Activated gamma-delta T cell (primary cell): ENCODE measurements at regions not wholly inside any gene's neighbourhood (a gene's known extent, or its start where the extent isn't known, plus 50 kb on each side); places are given as distances from the start of the nearest gene placed in this dataset.
"Not testable (repeated sequence)": the region's sequence is repeated elsewhere in the genome, so short reads cannot be mapped to it uniquely, and the experiment has no call there.

Experiments used
- DNase-seq: peaks from one replicate; lab custom pipeline; 2025; lab: John Stamatoyannopoulos, UW

- no peak for DNase-seq
Measured at GRCh38 chr5:166282939-166283338, 2008.5 kb upstream of the WWC1 start.

GRCh38 chr5:166285361-166285760 is 2006.1 kb upstream of the WWC1 start:
- DNase-seq: no peak

- no peak for DNase-seq
Measured at GRCh38 chr5:166286832-166287231, 2004.6 kb upstream of the WWC1 start.

GRCh38 chr5:166287866-166288265 is 2003.6 kb upstream of the WWC1 start:
- DNase-seq: no peak

GRCh38 chr5:166291800-166292199 is 1999.6 kb upstream of the WWC1 start:
- DNase-seq: not testable (repeated sequence)

GRCh38 chr5:166293892-166294291 is 1997.6 kb upstream of the WWC1 start:
- no peak for DNase-seq

GRCh38 chr5:166302166-166302565 is 1989.3 kb upstream of the WWC1 start:
- no peak for DNase-seq

GRCh38 chr5:166317425-166317824 is 1974.0 kb upstream of the WWC1 start:
- no peak for DNase-seq

GRCh38 chr5:166320920-166321480 is 1970.4 kb upstream of the WWC1 start:
- DNase-seq: no peak

GRCh38 chr5:166324372-166324771 is 1967.1 kb upstream of the WWC1 start:
- no peak for DNase-seq

- DNase-seq: no peak
Measured at GRCh38 chr5:166329149-166329800, 1962.2 kb upstream of the WWC1 start.

GRCh38 chr5:166330036-166330435 is 1961.4 kb upstream of the WWC1 start:
- no peak for DNase-seq

GRCh38 chr5:166331521-166331920 is 1959.9 kb upstream of the WWC1 start:
- DNase-seq: no peak

- no peak for DNase-seq
Measured at GRCh38 chr5:166338801-166339200, 1952.6 kb upstream of the WWC1 start.

GRCh38 chr5:166340039-166340438 is 1951.4 kb upstream of the WWC1 start:
- no peak for DNase-seq

GRCh38 chr5:166341740-166342337 is 1949.6 kb upstream of the WWC1 start:
- no peak for DNase-seq

- no peak for DNase-seq
Measured at GRCh38 chr5:166342402-166342801, 1949.0 kb upstream of the WWC1 start.

GRCh38 chr5:166346726-166347374 is 1944.6 kb upstream of the WWC1 start:
- DNase-seq: no peak

- DNase-seq: no peak
Measured at GRCh38 chr5:166349046-166349445, 1942.4 kb upstream of the WWC1 start.

- no peak for DNase-seq
Measured at GRCh38 chr5:166353580-166353979, 1937.9 kb upstream of the WWC1 start.

GRCh38 chr5:166354332-166354731 is 1937.1 kb upstream of the WWC1 start:
- no peak for DNase-seq

GRCh38 chr5:166356096-166356495 is 1935.3 kb upstream of the WWC1 start:
- no peak for DNase-seq
